ENCODE measurements at regions not wholly inside any gene's neighbourhood (a gene's known extent, or its start where the extent isn't known, plus 50 kb on each side); places are given as distances from the start of the nearest gene placed in this dataset.
"Not testable (repeated sequence)": the region's sequence is repeated elsewhere in the genome, so short reads cannot be mapped to it uniquely, and the experiment has no call there.

- WGBS, result 39% methylated on average over 15 of the region's 15 CpGs
- not testable (repeated sequence) for H3K9me3 ChIP-seq (ENCODE audit: control insufficient read depth in 4 of 4, low read length in 3 of 4); H3K4me3 ChIP-seq (ENCODE audit: low read depth in 1 of 3, low read length in 3 of 3); DNase-seq (ENCODE audit: low spot score); H3K9ac ChIP-seq (ENCODE audit: low read depth in 1 of 2, low read length in 2 of 2); H3K4me1 ChIP-seq (ENCODE audit: control insufficient read depth in 4 of 4, insufficient read depth in 4 of 4, low read length in 3 of 4); H3K27me3 ChIP-seq (ENCODE audit: control insufficient read depth in 4 of 4, insufficient read depth in 4 of 4, low read length in 3 of 4); H3K27ac ChIP-seq (ENCODE audit: low read depth in 1 of 2, low read length in 2 of 2); H3K36me3 ChIP-seq (ENCODE audit: control insufficient read depth in 4 of 4, insufficient read depth in 3 of 4, low read depth in 1 of 4, low read length in 3 of 4)
Measured at GRCh38 chr16:32915346-32915745, 239.4 kb upstream of the TP53TG3 start.

- not testable (repeated sequence) for H3K4me1 ChIP-seq (ENCODE audit: control insufficient read depth in 4 of 4, insufficient read depth in 4 of 4, low read length in 3 of 4); H3K4me3 ChIP-seq (ENCODE audit: low read depth in 1 of 3, low read length in 3 of 3); H3K27me3 ChIP-seq (ENCODE audit: control insufficient read depth in 4 of 4, insufficient read depth in 4 of 4, low read length in 3 of 4); H3K9ac ChIP-seq (ENCODE audit: low read depth in 1 of 2, low read length in 2 of 2); H3K9me3 ChIP-seq (ENCODE audit: control insufficient read depth in 4 of 4, low read length in 3 of 4); H3K36me3 ChIP-seq (ENCODE audit: control insufficient read depth in 4 of 4, insufficient read depth in 3 of 4, low read depth in 1 of 4, low read length in 3 of 4); DNase-seq (ENCODE audit: low spot score); H3K27ac ChIP-seq (ENCODE audit: low read depth in 1 of 2, low read length in 2 of 2)
- peak; percentile 6 for TF ChIP-seq CTCF (IDR thresholded peaks at IDR 0.05; ENCODE audit: low read depth, low read length, missing input control)
- 31% methylated on average over 8 of the region's 9 CpGs for WGBS
Measured at GRCh38 chr16:32897782-32898181, 221.8 kb upstream of the TP53TG3 start.

GRCh38 chr16:32885392-32885791, 209.4 kb upstream of the TP53TG3 start:
- not testable (repeated sequence) for H3K9me3 ChIP-seq (ENCODE audit: control insufficient read depth in 4 of 4, low read length in 3 of 4); H3K27me3 ChIP-seq (ENCODE audit: control insufficient read depth in 4 of 4, insufficient read depth in 4 of 4, low read length in 3 of 4); DNase-seq (ENCODE audit: low spot score); H3K9ac ChIP-seq (ENCODE audit: low read depth in 1 of 2, low read length in 2 of 2); H3K27ac ChIP-seq (ENCODE audit: low read depth in 1 of 2, low read length in 2 of 2); H3K4me3 ChIP-seq (ENCODE audit: low read depth in 1 of 3, low read length in 3 of 3); H3K4me1 ChIP-seq (ENCODE audit: control insufficient read depth in 4 of 4, insufficient read depth in 4 of 4, low read length in 3 of 4); H3K36me3 ChIP-seq (ENCODE audit: control insufficient read depth in 4 of 4, insufficient read depth in 3 of 4, low read depth in 1 of 4, low read length in 3 of 4)
- WGBS, result no CpG with 5 or more reads among the region's 56 CpGs

GRCh38 chr16:32884556-32884955, 208.6 kb upstream of the TP53TG3 start:
- not testable (repeated sequence) for H3K4me1 ChIP-seq (ENCODE audit: control insufficient read depth in 4 of 4, insufficient read depth in 4 of 4, low read length in 3 of 4); DNase-seq (ENCODE audit: low spot score); H3K4me3 ChIP-seq (ENCODE audit: low read depth in 1 of 3, low read length in 3 of 3); H3K27ac ChIP-seq (ENCODE audit: low read depth in 1 of 2, low read length in 2 of 2); H3K36me3 ChIP-seq (ENCODE audit: control insufficient read depth in 4 of 4, insufficient read depth in 3 of 4, low read depth in 1 of 4, low read length in 3 of 4); H3K27me3 ChIP-seq (ENCODE audit: control insufficient read depth in 4 of 4, insufficient read depth in 4 of 4, low read length in 3 of 4); H3K9me3 ChIP-seq (ENCODE audit: control insufficient read depth in 4 of 4, low read length in 3 of 4); H3K9ac ChIP-seq (ENCODE audit: low read depth in 1 of 2, low read length in 2 of 2)
- WGBS, result 89% methylated on average over 10 of the region's 22 CpGs

GRCh38 chr16:32882328-32882857, 206.4 kb upstream of the TP53TG3 start:
- not testable (repeated sequence) for H3K36me3 ChIP-seq (ENCODE audit: control insufficient read depth in 4 of 4, insufficient read depth in 3 of 4, low read depth in 1 of 4, low read length in 3 of 4); H3K9ac ChIP-seq (ENCODE audit: low read depth in 1 of 2, low read length in 2 of 2); H3K4me1 ChIP-seq (ENCODE audit: control insufficient read depth in 4 of 4, insufficient read depth in 4 of 4, low read length in 3 of 4); H3K4me3 ChIP-seq (ENCODE audit: low read depth in 1 of 3, low read length in 3 of 3); H3K27me3 ChIP-seq (ENCODE audit: control insufficient read depth in 4 of 4, insufficient read depth in 4 of 4, low read length in 3 of 4); H3K9me3 ChIP-seq (ENCODE audit: control insufficient read depth in 4 of 4, low read length in 3 of 4); H3K27ac ChIP-seq (ENCODE audit: low read depth in 1 of 2, low read length in 2 of 2); DNase-seq (ENCODE audit: low spot score)
- 65% methylated on average over 5 of the region's 10 CpGs for WGBS

- not testable (repeated sequence) for H3K27ac ChIP-seq (ENCODE audit: low read depth in 1 of 2, low read length in 2 of 2); H3K27me3 ChIP-seq (ENCODE audit: control insufficient read depth in 4 of 4, insufficient read depth in 4 of 4, low read length in 3 of 4); DNase-seq (ENCODE audit: low spot score); H3K9me3 ChIP-seq (ENCODE audit: control insufficient read depth in 4 of 4, low read length in 3 of 4); H3K4me3 ChIP-seq (ENCODE audit: low read depth in 1 of 3, low read length in 3 of 3); H3K36me3 ChIP-seq (ENCODE audit: control insufficient read depth in 4 of 4, insufficient read depth in 3 of 4, low read depth in 1 of 4, low read length in 3 of 4); H3K4me1 ChIP-seq (ENCODE audit: control insufficient read depth in 4 of 4, insufficient read depth in 4 of 4, low read length in 3 of 4); H3K9ac ChIP-seq (ENCODE audit: low read depth in 1 of 2, low read length in 2 of 2)
- WGBS, result 92% methylated on average over 2 of the region's 3 CpGs
Measured at GRCh38 chr16:32881631-32882030, 205.7 kb upstream of the TP53TG3 start.

- not testable (repeated sequence) for H3K4me1 ChIP-seq (ENCODE audit: control insufficient read depth in 4 of 4, insufficient read depth in 4 of 4, low read length in 3 of 4); H3K9ac ChIP-seq (ENCODE audit: low read depth in 1 of 2, low read length in 2 of 2)
- WGBS, result 87% methylated on average over 8 of the region's 10 CpGs
Measured at GRCh38 chr16:32880009-32880408, 204.0 kb upstream of the TP53TG3 start.

GRCh38 chr16:32876718-32877117, 200.8 kb upstream of the TP53TG3 start:
- no CpG with 5 or more reads among the region's 5 CpGs for WGBS

More at GRCh38 chr16:32880009-32880408, 204.0 kb upstream of the TP53TG3 start:
- H3K27me3 ChIP-seq (ENCODE audit: control insufficient read depth in 4 of 4, insufficient read depth in 4 of 4, low read length in 3 of 4); H3K27ac ChIP-seq (ENCODE audit: low read depth in 1 of 2, low read length in 2 of 2); H3K36me3 ChIP-seq (ENCODE audit: control insufficient read depth in 4 of 4, insufficient read depth in 3 of 4, low read depth in 1 of 4, low read length in 3 of 4); H3K4me3 ChIP-seq (ENCODE audit: low read depth in 1 of 3, low read length in 3 of 3); H3K9me3 ChIP-seq (ENCODE audit: control insufficient read depth in 4 of 4, low read length in 3 of 4); DNase-seq (ENCODE audit: low spot score): not testable (repeated sequence)

More at GRCh38 chr16:32876718-32877117, 200.8 kb upstream of the TP53TG3 start:
- H3K27ac ChIP-seq (ENCODE audit: low read depth in 1 of 2, low read length in 2 of 2); H3K27me3 ChIP-seq (ENCODE audit: control insufficient read depth in 4 of 4, insufficient read depth in 4 of 4, low read length in 3 of 4); H3K9ac ChIP-seq (ENCODE audit: low read depth in 1 of 2, low read length in 2 of 2); H3K4me3 ChIP-seq (ENCODE audit: low read depth in 1 of 3, low read length in 3 of 3); DNase-seq (ENCODE audit: low spot score); H3K9me3 ChIP-seq (ENCODE audit: control insufficient read depth in 4 of 4, low read length in 3 of 4); H3K4me1 ChIP-seq (ENCODE audit: control insufficient read depth in 4 of 4, insufficient read depth in 4 of 4, low read length in 3 of 4); H3K36me3 ChIP-seq (ENCODE audit: control insufficient read depth in 4 of 4, insufficient read depth in 3 of 4, low read depth in 1 of 4, low read length in 3 of 4): not testable (repeated sequence)
